ENCODE measurements at regions not wholly inside any gene's neighbourhood (a gene's known extent, or its start where the extent isn't known, plus 50 kb on each side); places are given as distances from the start of the nearest gene placed in this dataset.

GRCh38 chr3:139265131-139266016, 78.4 kb upstream of the MRPS22 start:
- Mint-ChIP-seq H3K4me3 (no peak overlapping the region), H3K36me3 (no peaks in the 10 kb centered on the region), H3K4me1 (no peaks in the 10 kb centered on the region), H3K27ac (no peak overlapping the region), H3K9me3 (no peaks in the 10 kb centered on the region), H3K27me3 (ENCODE audit: low read depth) (no peaks in the 10 kb centered on the region; the same call in 1 of the 2 replicates)
- DNase-seq (ENCODE audit: low spot score) (no peak), ATAC-seq (no peak)
- POLR2A ChIA-PET: no interaction called here
- CTCF ChIA-PET: interaction anchor here (2.4 kb wide), 1 partner anchor 64 kb away, joined by 8 read pairs; no protein-coding TSS in a partner anchor
- TF ChIP-seq ATF6 (CRISPR knock-in tag; IDR thresholded peaks at IDR 0.05) (no peak), ETV6 (CRISPR knock-in tag; IDR thresholded peaks at IDR 0.05) (no peak), NR3C1 (CRISPR knock-in tag; conservative IDR thresholded peaks at IDR 0.05; ENCODE audit: low read depth) (no peak), FOXP1 (CRISPR knock-in tag; IDR thresholded peaks at IDR 0.05; ENCODE audit: borderline replicate concordance) (no peak), NFE2L1 (CRISPR knock-in tag; IDR thresholded peaks at IDR 0.05) (no peak), IRF1 (CRISPR knock-in tag; IDR thresholded peaks at IDR 0.05) (no peak), ZNF671 (CRISPR knock-in tag; IDR thresholded peaks at IDR 0.05) (no peak), ATF2 (CRISPR knock-in tag; IDR thresholded peaks at IDR 0.05; ENCODE audit: borderline replicate concordance, low read depth) (no peak), E2F1 (CRISPR knock-in tag; IDR thresholded peaks at IDR 0.05) (no peak), MAX (CRISPR knock-in tag; IDR thresholded peaks at IDR 0.05) (no peak), PREB (CRISPR knock-in tag; IDR thresholded peaks at IDR 0.05; ENCODE audit: borderline replicate concordance) (no peak), ZNF425 (CRISPR knock-in tag; conservative IDR thresholded peaks at IDR 0.05) (no peak), FOXJ3 (CRISPR knock-in tag; IDR thresholded peaks at IDR 0.05; ENCODE audit: borderline replicate concordance) (no peak), KAT7 (CRISPR knock-in tag; IDR thresholded peaks at IDR 0.05; ENCODE audit: borderline replicate concordance) (no peak)

Data from WTC11 (cell line).